HG03521 (cell line): ENCODE measurements at regions not wholly inside any gene's neighbourhood (a gene's known extent, or its start where the extent isn't known, plus 50 kb on each side); places are given as distances from the start of the nearest gene placed in this dataset.
"Not testable (repeated sequence)": the region's sequence is repeated elsewhere in the genome, so short reads cannot be mapped to it uniquely, and the experiment has no call there.

Source experiments
- ATAC-seq: cut with Tn5 transposase; IDR thresholded peaks from one replicate; pipeline ENCODE4 v1.9.1; 2021; ENCODE audit warnings: mild to moderate bottlenecking, moderate library complexity; ENCODE audit not compliant: unreplicated experiment

DNA sequence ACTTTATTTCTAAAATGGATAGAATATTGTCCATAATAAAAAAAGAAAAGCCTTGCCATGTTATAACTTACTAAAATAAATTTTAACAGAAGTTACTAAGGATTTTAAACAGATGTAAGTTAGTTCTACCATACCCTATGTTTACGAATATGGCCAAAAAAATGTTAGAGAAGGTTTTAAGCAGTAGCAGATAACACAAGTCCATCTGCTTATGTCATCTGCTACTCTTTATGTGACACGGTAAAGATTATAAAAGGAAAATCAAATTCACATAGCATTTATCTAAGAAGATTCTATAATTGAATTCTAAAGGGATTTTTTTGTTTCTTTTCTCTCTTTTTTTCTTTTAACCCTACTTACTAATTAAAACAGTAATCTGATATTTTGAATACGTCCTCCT lies 114.2 kb upstream of the MIR17HG start:
- no peak for ATAC-seq

DNA sequence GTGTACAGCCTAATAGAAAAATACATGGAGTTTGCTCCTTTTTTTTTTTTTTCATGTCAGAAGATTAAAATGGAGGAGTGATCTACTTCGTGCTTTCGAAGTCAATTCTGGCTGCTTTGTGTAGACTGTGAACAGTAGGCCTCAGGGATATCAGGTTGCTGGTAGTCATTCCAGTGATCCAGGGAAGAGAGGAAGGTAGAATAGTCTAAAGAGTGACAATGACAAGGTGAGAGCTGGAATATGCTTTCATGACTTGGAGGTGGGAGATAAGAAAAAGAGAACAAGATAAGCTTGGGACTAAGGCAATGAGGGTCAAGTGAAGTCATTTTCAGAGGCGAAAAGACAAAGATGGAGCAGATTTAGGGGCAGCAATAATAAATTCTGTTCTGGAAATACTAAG lies 111.3 kb upstream of the MIR17HG start:
- ATAC-seq, result no peak

DNA sequence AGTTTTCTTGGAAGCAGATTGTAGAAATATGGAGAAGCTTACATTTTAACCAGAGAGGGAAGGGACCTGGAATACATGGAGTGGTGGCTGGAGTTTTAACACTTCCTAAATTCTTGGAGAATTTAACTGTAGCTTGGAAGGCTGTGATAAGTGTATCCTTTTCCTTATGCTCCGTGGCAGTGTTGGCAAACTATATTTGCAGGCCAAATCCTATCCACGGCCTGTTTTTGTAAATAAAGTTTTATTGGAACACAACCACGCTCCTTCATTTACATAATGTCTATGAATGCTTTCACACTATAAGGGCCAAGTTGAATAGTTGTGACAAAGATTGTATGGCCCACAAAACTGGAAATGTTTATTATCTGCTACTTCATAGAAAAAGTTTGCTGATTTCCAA lies 110.6 kb upstream of the MIR17HG start:
- no peak for ATAC-seq

DNA sequence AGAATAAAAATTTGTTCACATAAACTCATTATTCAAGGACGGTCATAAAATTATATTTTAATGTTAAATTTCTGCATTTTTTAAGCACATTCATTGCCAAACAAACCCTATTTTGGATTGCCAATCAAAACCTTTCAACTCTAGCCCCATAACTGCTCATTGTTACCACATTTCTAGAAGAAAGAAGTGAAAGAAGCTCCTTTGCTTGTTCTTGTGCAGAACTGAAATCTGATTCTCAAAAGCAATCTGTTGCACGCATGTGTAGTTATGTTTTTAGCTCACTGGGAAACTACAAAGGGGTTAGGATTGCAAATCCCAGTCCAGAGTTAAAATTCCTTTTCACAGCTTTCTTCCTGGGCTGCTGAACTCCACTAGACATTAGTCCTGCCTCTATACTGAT lies 109.5 kb upstream of the MIR17HG start:
- ATAC-seq, result no peak

DNA sequence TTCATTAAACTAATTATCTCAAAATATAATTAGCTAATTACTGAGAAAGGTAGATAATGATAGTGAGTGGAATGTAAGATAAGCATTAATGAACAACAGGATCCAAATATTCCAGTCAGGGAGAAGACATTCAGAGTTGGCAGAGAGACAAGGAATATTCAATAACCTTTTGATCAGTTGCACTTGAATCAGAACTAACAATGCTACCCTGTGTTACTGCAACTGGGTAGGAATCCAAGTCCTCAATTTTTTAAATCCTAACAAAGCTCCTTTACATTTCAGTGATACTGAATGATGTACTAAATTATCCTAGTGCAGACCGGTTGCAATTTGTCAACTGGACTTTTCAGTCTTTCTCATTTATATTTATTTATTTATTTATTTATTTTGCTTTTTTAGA lies 107.1 kb upstream of the MIR17HG start:
- no peak for ATAC-seq

DNA sequence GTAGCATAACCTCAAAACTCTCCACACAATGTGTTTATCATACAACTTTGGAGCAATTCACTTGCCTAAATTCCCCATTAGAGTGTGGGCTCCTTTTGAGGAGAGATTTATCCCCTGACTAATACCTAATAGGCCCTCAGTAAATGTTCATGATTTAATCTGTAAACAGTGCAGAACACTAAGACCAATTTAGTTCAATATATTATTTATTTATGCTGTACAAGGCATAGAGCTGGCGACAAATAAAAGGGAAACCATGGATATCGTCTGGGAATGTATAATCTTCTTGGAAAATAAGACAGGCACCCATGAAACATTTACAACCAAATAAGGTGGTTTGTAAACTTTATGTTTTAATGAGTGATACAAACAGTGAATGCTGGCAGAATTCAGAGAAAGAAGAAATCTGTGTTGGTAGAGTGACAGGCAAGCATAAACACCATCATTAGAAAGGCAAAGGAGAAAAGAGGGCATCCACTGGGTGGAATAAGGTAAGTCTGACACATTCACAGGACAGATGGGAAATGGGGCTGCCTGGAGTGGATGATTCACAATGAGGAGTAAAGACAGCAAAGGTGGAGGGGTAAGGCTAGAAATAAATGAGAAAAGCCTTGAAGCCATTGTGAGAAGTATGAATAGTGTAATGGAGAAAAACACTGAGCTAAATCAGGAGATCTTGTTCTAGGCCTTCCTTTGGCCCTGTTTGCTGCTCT lies 106.1 kb upstream of the MIR17HG start:
- no peak for ATAC-seq

DNA sequence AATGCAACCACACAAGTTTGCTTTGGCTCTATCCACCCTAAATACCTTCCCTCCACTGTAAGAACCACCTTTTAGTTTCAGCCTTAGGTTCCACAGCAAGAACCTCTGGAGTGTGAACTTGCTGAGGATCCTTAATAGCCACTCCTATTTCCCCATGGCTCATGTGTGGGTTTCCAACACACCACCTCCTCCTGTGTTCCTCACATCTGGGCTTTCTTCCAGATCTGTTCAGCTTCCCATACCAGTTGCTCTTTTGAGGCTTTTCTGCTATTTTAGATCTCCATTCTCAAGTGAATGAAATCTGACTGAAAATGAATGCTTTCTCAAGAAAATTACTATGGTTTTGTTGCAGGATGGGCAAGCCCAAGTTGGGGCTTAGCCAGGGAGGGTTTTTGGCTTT lies 104.8 kb upstream of the MIR17HG start:
- no peak for ATAC-seq

DNA sequence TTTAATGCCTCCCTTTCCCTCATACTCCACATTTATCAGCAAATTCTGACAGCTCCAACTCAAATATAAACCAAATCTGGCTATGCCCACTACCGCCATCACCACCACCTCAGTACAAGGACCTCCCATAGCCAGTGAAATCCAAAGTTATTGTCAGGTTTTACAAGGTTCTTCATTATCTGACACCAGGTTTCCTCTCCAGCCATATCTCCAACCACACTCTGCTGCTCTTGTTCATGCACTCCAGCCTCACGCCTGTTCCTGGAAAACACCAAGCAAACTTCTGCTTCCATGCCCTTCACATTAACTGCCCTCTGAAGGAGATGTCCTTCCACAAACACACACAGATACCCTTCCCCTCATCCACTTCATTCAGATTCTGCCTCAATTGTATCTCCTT lies 102.2 kb upstream of the MIR17HG start:
- ATAC-seq, result no peak

DNA sequence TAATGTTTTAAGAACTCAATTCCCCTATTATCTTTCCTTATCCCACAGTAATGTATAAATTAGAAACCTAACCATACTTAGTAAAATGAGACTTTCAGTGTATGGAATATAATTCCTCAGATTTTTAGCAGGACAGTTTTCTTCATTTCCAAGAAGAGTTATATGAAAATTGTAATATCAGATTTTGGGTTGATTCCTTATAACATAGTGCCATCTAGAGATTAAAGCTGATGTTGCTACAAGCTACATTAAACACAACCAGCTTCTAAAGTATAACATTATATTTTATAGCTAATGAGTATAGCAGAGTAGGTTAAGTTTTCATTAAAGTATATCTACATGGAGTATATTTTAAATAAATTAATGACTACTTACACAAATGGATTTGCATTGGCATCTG lies 99.7 kb upstream of the MIR17HG start:
- ATAC-seq, result no peak

DNA sequence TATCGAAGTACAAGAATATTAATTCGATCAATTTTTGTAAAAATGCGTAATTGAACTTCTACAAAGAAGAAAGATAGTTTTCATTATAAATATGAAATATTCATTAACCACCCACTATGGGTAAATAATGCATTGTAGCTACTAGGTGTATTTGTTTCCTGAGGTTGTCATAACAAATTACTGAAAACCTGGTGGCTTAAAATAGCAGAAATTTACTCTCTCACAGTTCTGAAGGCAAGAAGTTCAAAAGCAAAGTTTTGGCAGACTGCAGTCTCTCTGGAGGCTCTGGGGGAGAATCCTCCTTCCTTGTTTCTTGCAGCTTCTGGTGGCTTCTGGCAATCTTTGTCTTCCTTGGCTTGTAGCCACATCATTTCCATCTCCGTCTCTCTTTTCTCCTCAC lies 99.2 kb upstream of the MIR17HG start:
- no peak for ATAC-seq

DNA sequence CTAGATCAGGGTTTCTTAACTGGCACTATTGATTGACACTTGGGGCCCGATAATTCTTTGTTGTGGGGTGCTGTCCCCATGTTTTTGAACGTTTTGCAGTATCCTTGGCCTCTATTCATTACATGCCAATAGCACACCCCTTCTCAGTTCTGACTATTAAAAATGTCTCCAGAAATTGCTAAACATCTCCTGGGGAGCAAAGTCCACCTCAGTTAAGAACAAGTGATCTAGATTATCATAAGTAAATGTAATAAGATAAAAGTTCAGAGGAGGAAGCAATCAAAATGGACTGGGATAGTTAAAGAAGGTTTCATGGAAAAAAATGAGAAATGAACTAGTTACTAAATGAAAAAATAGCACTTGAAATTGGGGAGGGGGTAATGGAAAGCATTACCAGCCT lies 98.1 kb upstream of the MIR17HG start:
- no peak for ATAC-seq

DNA sequence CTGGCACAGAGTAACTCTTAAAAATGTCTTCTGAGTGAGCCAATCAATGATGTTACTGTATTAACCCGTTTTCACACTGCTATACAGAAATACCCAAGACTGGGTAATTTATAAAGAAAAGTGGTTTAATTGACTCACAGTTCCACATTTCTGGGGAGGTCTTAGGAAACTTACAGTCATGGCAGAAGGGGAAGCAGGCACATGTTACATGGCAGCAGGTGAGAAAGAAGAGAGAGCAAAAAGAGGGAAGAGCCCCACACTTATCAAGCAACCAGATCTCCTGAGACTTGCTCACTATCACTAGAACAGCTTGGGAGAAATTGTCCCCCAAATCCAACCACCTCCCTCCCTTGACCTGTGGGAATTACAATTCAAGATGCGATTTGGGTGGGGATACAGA lies 97.6 kb upstream of the MIR17HG start:
- no peak for ATAC-seq

DNA sequence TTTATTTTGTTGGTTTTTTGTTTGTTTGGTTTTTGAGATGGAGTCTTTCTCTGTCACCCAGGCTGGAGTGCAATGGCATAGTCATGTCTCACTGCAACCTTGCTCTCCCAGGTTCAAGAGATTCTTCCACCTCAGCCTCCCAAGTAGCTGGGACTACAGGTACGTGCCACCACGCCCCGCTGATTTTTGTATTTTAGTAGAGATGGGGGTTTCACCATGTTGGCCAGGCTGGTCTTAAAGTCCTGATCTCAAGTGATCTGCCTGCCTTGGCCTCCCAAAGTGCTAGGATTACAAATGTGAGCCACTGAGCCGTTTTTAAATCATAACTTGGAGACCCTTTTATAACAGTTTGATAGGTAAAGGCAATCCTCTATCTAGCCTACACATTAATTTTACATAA lies 95.9 kb upstream of the MIR17HG start:
- not testable (repeated sequence) for ATAC-seq

DNA sequence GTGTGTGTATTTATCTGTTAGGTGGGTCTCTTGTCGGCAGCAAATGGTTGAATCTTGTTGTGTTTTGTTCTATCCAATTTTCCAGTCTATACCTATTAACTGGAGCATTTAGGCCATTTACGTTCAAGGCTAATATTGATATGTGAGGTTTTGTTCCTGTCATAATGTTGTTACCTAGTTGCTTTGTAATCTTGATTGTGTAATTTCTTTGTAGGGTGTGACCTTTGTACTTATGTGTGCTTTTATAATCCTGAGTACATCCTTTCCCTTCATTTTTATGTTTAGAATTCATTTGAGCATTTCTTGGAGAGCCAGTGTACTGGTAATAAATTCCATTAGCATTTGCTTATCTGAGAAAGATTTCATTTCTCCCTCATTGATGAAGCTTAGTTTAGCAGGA lies 83.0 kb upstream of the MIR17HG start:
- no peak for ATAC-seq

DNA sequence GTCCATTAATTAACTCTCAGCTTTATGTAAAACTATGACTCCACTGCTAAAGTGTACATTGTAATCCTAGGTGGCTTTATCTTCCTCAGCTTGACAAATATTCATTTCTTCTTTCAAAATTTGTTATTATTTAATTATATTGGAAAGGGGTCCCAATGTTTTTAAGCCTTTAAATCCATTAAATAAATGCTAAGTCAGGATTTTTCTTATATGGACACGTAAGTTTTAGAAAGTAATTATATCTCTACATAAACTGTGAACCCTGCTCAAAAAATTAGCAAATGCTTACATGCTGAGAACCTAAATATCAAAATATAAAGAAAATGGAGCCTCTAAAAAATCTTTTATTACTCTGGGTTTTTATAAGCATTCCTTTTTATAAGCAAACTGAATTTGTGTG lies 78.2 kb upstream of the MIR17HG start:
- ATAC-seq, result no peak

DNA sequence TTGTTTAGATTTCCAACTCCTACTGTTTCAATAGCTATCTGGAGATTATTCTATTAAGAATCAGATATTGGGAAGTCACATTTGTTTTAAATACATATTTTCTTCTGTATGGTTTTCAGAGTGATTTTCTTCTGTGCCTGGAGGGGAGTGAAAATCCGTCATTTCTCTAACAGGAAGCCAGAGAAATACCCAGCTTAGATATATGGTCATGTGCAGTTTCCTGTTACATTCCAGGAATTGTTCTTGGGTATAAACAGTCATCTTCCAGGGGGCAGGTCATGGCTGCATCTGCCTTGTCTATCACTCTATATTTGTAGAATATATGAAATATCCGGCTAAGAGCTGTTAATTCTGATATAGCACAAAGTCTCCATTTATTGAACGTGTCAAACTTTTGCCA lies 77.5 kb upstream of the MIR17HG start:
- no peak for ATAC-seq

DNA sequence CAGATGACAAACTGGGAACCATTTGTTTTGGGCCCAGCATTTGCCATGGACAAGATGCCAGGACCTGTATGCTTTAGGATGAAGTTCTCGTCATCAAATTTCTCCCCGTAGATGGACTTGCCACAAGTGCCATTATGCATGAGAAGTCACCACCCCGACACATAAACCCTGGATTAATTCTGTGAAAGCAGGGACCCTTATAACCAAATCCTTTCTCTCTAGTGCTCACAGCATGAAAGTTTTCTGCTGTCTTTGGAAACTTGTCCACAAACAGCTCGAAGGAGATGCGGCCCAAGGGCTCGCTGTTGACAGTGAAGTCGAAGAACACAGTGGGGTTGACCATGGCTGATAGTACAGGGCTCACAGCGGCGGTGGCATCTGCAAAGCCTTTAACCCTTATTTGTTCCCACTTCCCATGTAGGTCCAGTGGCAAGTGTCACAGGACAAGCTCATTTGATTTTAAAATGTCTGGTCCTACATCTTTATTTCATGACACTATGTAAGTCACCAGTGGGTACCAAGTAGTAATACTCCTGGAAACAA lies 75.2 kb upstream of the MIR17HG start:
- no peak for ATAC-seq

DNA sequence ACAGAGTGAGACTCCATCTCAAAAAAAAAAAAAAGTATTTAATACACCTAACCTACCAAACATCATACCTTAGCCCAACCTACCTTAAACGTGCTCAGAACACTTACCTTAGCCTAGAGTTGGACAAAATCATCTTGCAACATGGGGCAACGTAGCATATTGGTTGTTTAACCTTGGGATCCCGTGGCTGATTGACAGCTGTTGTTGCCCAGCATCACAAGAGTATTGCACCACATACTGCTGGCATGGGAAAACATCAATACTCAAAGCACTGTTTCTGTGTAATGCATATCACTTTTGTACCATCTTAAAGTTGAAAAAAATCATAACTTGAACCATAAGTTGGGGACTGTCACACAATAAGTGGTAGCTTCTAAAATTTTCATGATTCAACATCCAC lies 73.8 kb upstream of the MIR17HG start:
- ATAC-seq, result no peak

DNA sequence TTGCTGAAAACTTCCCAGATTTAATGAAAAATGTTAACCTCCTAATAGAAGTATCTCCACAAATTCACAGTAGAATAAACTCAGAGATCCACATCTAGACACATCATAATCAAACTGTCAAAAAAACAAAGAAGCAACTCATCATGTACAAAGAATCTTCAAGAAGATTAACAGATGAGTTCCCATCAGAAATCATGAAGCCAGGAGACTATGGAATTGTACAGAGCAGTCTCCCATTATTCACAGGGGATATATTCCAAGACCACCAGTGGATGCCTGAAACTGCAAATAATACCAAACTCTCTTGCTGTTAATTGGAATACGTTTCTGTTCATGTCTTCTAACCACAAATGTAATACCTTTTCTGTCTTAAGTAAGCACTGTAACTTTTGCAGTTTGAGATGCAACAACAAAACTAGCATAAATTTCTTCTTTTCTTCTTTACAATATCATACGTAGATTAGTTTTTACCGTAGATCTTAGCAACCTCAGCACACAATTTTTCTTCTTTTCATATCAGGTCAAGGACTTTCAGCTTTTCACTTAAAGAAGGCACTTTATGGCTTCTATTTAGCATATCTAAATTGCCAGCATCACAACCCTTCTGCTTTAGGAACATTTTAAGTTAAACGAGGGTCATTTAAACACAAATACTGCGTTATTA lies 70.3 kb upstream of the MIR17HG start:
- ATAC-seq, result no peak

DNA sequence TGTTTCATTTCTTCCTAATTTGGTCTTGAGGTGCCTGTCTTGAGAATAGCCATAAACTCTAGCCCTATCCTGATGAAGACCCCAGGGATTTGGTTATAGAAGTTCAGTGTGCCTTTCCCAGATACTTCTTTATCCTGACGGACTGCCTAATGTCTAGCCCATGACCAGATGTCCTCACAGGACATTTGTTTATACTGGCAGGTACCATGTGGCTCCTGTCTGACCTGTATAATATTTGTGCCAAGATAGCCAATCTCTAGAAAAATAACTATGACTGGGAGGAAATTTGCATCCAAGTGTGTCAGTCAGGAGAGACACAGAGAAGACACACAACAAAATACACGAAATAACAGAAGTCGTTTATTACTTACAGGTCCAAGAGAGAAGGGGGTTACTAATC lies 69.2 kb upstream of the MIR17HG start:
- no peak for ATAC-seq

DNA sequence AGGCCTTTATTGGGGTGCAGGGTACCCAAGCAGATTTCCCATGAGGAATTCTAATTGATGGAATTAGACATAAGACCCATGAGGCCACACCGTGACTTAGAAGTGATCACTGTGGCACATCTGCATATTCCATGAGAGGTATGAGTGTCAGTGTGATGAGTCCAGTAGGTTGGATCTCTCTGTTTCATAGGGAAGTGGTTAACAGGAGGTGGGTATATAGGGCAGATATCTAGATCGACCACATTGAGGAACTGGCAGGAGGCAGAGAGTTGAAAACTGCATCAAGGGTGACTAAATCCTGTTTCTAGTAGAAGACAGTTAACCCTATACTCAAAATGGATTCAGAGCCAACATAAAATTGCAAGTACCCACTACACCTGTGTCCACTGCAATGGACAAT lies 68.6 kb upstream of the MIR17HG start:
- no peak for ATAC-seq

DNA sequence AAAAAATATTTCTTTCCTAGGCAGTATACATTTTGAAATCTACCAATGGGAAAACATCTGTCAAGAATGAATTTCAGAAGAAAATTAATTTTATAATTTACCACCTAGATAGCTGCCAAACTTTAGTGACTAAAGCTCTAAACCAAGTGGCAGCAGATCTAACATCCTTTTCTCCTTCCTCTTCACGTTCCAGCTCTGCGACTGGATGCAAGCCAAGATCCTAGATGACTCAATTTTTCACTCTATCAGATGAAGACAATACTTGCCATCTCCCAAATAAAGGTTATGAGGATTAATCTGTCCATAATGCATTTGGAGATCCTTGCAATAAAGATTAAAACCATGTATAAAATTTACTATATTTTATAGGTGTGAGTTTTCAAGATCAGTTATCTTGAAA lies 66.7 kb upstream of the MIR17HG start:
- no peak for ATAC-seq

DNA sequence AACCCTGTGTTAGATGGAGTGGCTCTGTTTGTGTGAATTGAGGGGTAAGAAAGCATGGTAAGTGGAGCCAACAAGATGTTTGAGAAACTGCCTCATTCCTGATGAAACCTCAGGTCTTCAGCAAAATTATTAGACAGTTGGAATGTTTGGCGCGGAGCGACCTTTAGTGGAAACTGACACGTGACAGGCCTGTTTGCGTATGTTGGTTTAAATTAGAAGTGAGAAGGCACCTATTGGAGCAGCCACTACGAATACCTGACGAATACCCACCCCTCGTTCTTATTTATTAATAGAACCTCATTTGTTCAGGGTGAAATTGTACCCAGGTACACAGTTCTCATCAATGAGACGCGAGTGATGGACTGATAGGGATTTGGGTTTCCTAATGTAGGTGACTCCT lies 63.2 kb upstream of the MIR17HG start:
- ATAC-seq, result no peak
